CD4-positive, alpha-beta T cell (primary cell): ENCODE measurements at regions not wholly inside any gene's neighbourhood (a gene's known extent, or its start where the extent isn't known, plus 50 kb on each side); places are given as distances from the start of the nearest gene placed in this dataset.

ENCODE experiments used
- ATAC-seq: fragments of 200-7000 bp; cut with Tn5 transposase; one replicate; pipeline ENCODE4 v1.10.0; 2022; ENCODE audit warnings: mild to moderate bottlenecking; ENCODE audit not compliant: poor library complexity
- CTCF ChIA-PET: fragments of 350-600 bp; sonication (Branson Sonifier 250); formaldehyde crosslinking; loops from one replicate; lab custom pipeline; 2021; ENCODE audit warnings: antibody characterized with exemption, inconsistent platforms; lab: Charles Lee
- POLR2A ChIA-PET: fragments of 350-600 bp; sonication (Branson Sonifier 250); formaldehyde crosslinking; loops from one replicate; lab custom pipeline; 2021; ENCODE audit warnings: antibody characterized with exemption, inconsistent platforms; lab: Charles Lee
- DNase-seq, 14 experiments: peaks; one replicate each; pipeline ENCODE4 v3.0.0-alpha.2; 2013 to 2020; ENCODE audit warnings: mixed read lengths in 2 of 14
- H3K27ac ChIP-seq, 2 donors: one replicate each; pipeline versions ENCODE4 v1.5.1 to v1.7.0; 2013; ENCODE audit warnings: low read length in 2 of 2, low read depth in 1 of 2, mild to moderate bottlenecking in 1 of 2
- H3K27me3 ChIP-seq, 2 experiments: 1 replicate in 1 of 2; 2 replicates in 1 of 2; pipeline versions ENCODE4 v1.6.1 to v1.7.0; 2013; ENCODE audit warnings: low read length in 2 of 2, control low read depth in 1 of 2, mild to moderate bottlenecking in 1 of 2, moderate library complexity in 1 of 2; ENCODE audit not compliant: insufficient read depth in 2 of 2, control insufficient read depth in 1 of 2
- H3K36me3 ChIP-seq: one replicate; pipeline ENCODE4 v1.6.1; 2013; ENCODE audit warnings: low read length, control low read depth; ENCODE audit not compliant: insufficient read depth
- H3K4me1 ChIP-seq: one replicate; pipeline ENCODE4 v1.6.1; 2013; ENCODE audit warnings: low read length, control low read depth; ENCODE audit not compliant: insufficient read depth
- H3K4me3 ChIP-seq: one replicate; pipeline ENCODE4 v1.5.1; 2013; ENCODE audit warnings: mild to moderate bottlenecking, low read length, moderate library complexity
- H3K9me3 ChIP-seq, 2 experiments: 1 replicate in 1 of 2; 2 replicates in 1 of 2; pipeline versions ENCODE4 v1.6.1 to v1.7.0; 2013; ENCODE audit warnings: low read length in 2 of 2, mild to moderate bottlenecking in 2 of 2, control low read depth in 1 of 2, moderate library complexity in 1 of 2; ENCODE audit not compliant: control insufficient read depth in 1 of 2, insufficient read depth in 1 of 2
- H3K27ac Mint-ChIP-seq: one replicate; pipeline ENCODE4 v1.8.0; 2020; ENCODE audit warnings: mixed read lengths
- H3K27me3 Mint-ChIP-seq: one replicate; pipeline ENCODE4 v1.8.0; 2021; ENCODE audit warnings: mixed read lengths
- H3K36me3 Mint-ChIP-seq: one replicate; pipeline ENCODE4 v1.8.0; 2021; ENCODE audit warnings: low read depth, mixed read lengths
- H3K4me1 Mint-ChIP-seq: one replicate; pipeline ENCODE4 v1.8.0; 2021; ENCODE audit warnings: low read depth, mixed read lengths
- H3K4me3 Mint-ChIP-seq: one replicate; pipeline ENCODE4 v1.8.0; 2020; ENCODE audit warnings: mild to moderate bottlenecking, mixed read lengths
- H3K9me3 Mint-ChIP-seq: one replicate; pipeline ENCODE4 v1.8.0; 2020; ENCODE audit warnings: mixed read lengths
- intact Hi-C, 2 experiments: fragments of 100-400 bp; cut with DNase I in 1 of 2; cut with micrococcal nuclease in 1 of 2; formaldehyde crosslinking; loops; one replicate each; pipeline versions ENCODE4 v1.15.1 to v1.9.0; 2023 to 2025; cut with DNase I, micrococcal nuclease
- TF ChIP-seq, protein P1 (sequence below): fragments of 200-600 bp; IDR thresholded peaks from one replicate; pipeline ENCODE4 v1.8.0; 2022; ENCODE audit warnings: antibody characterized with exemption, mild to moderate bottlenecking

DNA sequence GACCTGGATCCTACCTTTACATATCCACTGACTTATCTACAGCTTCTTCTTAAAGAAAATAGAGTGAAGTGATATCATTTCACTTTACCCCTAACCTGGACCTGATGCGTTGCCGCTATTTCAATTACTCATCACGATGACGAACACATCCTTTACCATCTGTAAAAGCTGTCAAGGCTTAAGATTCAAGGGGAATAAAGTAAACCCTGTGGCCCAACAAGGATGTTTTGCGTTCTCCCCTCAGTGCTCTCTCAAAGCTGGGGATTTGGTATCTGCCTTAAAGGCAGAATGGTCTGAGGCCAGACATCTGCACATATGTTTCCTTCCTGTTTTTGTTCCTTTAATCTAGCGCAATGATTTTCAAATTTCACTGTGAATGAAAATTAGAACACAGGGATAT lies 100.1 kb upstream of the KLF7 start:
- intact Hi-C loops: no loop called here
- CTCF ChIA-PET: no interaction called here
- no peak overlapping the region for H3K4me3 ChIP-seq

DNA sequence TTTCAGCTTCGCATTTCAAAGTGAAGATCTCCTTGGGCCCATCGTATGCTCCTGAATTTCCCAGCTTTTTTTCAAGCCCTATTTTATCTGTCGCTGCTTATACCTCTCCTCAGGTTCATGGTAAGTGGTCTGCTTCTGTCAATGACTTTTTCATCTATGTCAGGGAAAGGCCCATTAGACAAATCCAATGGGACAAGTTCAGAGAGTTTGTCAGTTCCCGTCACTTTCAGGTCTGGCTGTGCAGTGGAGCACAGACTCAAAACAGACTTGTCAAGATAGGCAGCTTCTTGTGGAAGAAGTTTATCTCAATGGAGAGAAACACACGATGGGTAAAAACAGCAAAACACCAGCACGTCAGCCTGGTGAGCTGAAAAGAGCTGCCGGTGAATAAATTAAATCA lies 100.9 kb upstream of the KLF7 start:
- Histone ChIP-seq H3K36me3 (no peaks in the 10 kb centered on the region), H3K4me3 (no peak overlapping the region), H3K9me3 (no peaks in the 10 kb centered on the region), H3K27me3 (no peaks in the 10 kb centered on the region), H3K4me1 (no peaks in the 10 kb centered on the region), H3K27ac (no peak overlapping the region)
- H3K4me1 Mint-ChIP-seq: no peaks in the 10 kb centered on the region
- H3K27ac Mint-ChIP-seq: no peak overlapping the region
- TF ChIP-seq, protein P1, sequence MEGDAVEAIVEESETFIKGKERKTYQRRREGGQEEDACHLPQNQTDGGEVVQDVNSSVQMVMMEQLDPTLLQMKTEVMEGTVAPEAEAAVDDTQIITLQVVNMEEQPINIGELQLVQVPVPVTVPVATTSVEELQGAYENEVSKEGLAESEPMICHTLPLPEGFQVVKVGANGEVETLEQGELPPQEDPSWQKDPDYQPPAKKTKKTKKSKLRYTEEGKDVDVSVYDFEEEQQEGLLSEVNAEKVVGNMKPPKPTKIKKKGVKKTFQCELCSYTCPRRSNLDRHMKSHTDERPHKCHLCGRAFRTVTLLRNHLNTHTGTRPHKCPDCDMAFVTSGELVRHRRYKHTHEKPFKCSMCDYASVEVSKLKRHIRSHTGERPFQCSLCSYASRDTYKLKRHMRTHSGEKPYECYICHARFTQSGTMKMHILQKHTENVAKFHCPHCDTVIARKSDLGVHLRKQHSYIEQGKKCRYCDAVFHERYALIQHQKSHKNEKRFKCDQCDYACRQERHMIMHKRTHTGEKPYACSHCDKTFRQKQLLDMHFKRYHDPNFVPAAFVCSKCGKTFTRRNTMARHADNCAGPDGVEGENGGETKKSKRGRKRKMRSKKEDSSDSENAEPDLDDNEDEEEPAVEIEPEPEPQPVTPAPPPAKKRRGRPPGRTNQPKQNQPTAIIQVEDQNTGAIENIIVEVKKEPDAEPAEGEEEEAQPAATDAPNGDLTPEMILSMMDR: no peak
- CTCF ChIA-PET: no interaction called here
- H3K9me3 Mint-ChIP-seq: no peaks in the 10 kb centered on the region
- ATAC-seq (no peak), DNase-seq (no peak)
- POLR2A ChIA-PET: no interaction called here
- H3K4me3 Mint-ChIP-seq: no peak overlapping the region
- H3K36me3 Mint-ChIP-seq: no peaks in the 10 kb centered on the region
- intact Hi-C loops: no loop called here
- H3K27me3 Mint-ChIP-seq: no peaks in the 10 kb centered on the region

More for the DNA sequence above, 100.1 kb upstream of the KLF7 start:
- no peaks in the 10 kb centered on the region for H3K36me3 Mint-ChIP-seq
- Histone ChIP-seq H3K27me3 (no peaks in the 10 kb centered on the region), H3K36me3 (no peaks in the 10 kb centered on the region), H3K9me3 (no peaks in the 10 kb centered on the region), H3K27ac (no peak overlapping the region), H3K4me1 (no peaks in the 10 kb centered on the region)
- no peak overlapping the region for H3K4me3 Mint-ChIP-seq
- no peak for ATAC-seq
- H3K4me1 Mint-ChIP-seq: no peaks in the 10 kb centered on the region
- TF ChIP-seq, protein P1: no peak
- POLR2A ChIA-PET: interaction anchor here (0.7 kb wide), 1 partner anchor 72 kb away, joined by 4 read pairs; no protein-coding TSS in a partner anchor
- no peak for DNase-seq
- no peaks in the 10 kb centered on the region for H3K9me3 Mint-ChIP-seq
- no peaks in the 10 kb centered on the region for H3K27me3 Mint-ChIP-seq
- no peak overlapping the region for H3K27ac Mint-ChIP-seq

DNA sequence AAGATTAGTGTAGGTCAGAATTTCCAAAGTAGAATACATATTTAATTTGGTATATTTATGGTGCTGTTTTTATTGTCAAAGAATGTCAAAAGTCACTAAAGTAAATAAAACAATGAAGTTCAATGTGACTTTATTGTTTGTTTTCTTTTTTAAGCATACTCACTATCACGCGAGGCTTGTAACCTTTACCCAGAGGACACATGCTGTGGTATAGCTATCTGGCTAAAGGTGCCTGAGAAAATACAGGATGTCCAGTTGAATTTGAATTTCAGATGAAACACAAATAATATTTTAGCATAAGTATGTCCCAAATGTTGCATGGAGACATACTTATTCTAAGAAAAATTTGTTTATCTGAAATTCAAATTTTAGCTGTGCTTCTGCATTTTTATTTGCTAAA lies 103.3 kb upstream of the KLF7 start:
- H3K27me3 Mint-ChIP-seq: no peaks in the 10 kb centered on the region
- Histone ChIP-seq H3K27ac (no peak overlapping the region), H3K36me3 (no peaks in the 10 kb centered on the region), H3K27me3 (no peaks in the 10 kb centered on the region), H3K9me3 (no peaks in the 10 kb centered on the region), H3K4me1 (no peaks in the 10 kb centered on the region), H3K4me3 (no peak overlapping the region)
- no peak overlapping the region for H3K4me3 Mint-ChIP-seq
- POLR2A ChIA-PET: no interaction called here
- no peaks in the 10 kb centered on the region for H3K4me1 Mint-ChIP-seq
- H3K9me3 Mint-ChIP-seq: no peaks in the 10 kb centered on the region
- DNase-seq: no peak
- CTCF ChIA-PET: no interaction called here
- H3K36me3 Mint-ChIP-seq: no peaks in the 10 kb centered on the region
- no peak for ATAC-seq
- intact Hi-C loops: no loop called here
- TF ChIP-seq, protein P1: no peak
- no peak overlapping the region for H3K27ac Mint-ChIP-seq
